ENCODE measurements at regions not wholly inside any gene's neighbourhood (a gene's known extent, or its start where the extent isn't known, plus 50 kb on each side); places are given as distances from the start of the nearest gene placed in this dataset.

DNA sequence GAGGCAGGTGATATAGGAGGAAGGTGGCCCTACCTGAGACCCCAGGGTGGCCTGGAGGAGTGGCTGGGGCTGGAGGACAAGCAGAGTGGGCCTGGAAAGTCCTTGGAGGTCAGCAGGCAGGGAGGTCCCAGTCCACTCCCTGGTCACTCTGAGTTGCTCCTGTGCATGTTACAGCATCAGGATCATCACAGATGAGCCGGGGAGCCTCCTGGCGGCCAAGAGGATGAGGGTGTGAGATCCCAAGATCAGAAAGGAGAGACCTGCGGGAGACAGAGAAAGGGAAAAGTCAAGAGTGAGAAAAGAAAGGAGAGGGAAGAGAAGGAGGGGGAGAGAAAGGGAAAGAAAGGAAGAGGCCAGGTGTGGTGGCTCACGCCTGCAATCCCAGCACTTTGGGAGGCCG, 71.7 kb downstream of the MRM1 start:
- ATAC-seq (ENCODE audit: insufficient read depth, low read depth): no peak
- no peak for TF ChIP-seq EZH2 (IDR thresholded peaks at IDR 0.05; ENCODE audit: borderline replicate concordance, low read depth, low read length, severe bottlenecking)
- TF ChIP-seq, protein P1, sequence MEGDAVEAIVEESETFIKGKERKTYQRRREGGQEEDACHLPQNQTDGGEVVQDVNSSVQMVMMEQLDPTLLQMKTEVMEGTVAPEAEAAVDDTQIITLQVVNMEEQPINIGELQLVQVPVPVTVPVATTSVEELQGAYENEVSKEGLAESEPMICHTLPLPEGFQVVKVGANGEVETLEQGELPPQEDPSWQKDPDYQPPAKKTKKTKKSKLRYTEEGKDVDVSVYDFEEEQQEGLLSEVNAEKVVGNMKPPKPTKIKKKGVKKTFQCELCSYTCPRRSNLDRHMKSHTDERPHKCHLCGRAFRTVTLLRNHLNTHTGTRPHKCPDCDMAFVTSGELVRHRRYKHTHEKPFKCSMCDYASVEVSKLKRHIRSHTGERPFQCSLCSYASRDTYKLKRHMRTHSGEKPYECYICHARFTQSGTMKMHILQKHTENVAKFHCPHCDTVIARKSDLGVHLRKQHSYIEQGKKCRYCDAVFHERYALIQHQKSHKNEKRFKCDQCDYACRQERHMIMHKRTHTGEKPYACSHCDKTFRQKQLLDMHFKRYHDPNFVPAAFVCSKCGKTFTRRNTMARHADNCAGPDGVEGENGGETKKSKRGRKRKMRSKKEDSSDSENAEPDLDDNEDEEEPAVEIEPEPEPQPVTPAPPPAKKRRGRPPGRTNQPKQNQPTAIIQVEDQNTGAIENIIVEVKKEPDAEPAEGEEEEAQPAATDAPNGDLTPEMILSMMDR (IDR thresholded peaks at IDR 0.05; ENCODE audit: borderline replicate concordance, extremely low read depth, low read length, poor library complexity, severe bottlenecking): no peak

DNA sequence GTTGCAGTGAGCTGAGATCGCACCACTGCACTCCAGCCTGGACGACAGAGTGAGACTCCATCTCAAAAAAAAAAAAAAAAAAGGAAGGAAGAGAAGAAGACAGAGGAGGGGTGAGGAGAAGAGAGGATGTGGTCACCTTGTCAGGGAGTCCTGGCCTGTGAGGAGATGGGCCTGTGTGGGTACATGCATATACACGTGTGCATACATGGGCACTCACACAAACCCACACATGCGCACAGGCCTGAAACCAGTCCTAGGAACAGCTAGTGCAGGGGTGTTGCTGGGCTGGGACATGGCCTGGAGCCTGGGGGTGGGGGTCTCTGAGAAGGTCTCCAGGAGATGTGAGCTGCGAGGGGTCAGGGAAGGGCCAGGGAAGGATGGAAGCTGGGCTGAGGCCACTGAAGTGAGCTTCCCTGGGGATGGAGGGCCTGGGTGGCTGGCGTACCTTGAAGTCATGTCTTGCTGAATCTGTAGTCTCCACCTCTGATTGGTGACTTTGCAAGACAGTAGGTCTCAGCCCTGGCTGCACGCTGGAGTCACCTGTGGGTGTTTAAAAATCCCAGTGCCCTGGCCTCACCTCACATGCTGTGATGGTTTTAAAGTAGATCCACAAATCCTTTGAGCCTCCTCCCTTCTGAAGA, 72.4 kb downstream of the MRM1 start:
- Histone ChIP-seq H3K4me1 (ENCODE audit: insufficient read depth, low read length) (peaks cover 22% of the 10 kb centered on the region), H3K4me3 (ENCODE audit: low read depth in 1 of 2, low read length in 2 of 2) (no peak overlapping the region), H3K9ac (ENCODE audit: low read depth, low read length) (no peak overlapping the region), H3K27me3 (ENCODE audit: insufficient read depth, low read length, poor library complexity) (no peaks in the 10 kb centered on the region), H4K20me1 (ENCODE audit: insufficient read depth, low read length) (no peaks in the 10 kb centered on the region), H3K79me2 (ENCODE audit: insufficient read depth, low read length) (no peaks in the 10 kb centered on the region), H3K4me2 (ENCODE audit: insufficient read depth, low read length) (no peak overlapping the region), H2AFZ (ENCODE audit: low read depth, low read length) (no peak overlapping the region), H3K9me3 (ENCODE audit: insufficient read depth, low read length, severe bottlenecking) (no peaks in the 10 kb centered on the region), H3K27ac (ENCODE audit: low read length) (peak overlapping the region; percentile 11), H3K36me3 (ENCODE audit: insufficient read depth, low read length) (no peaks in the 10 kb centered on the region)
- DNase-seq: peak; percentile 22
- TF ChIP-seq, protein P1 (IDR thresholded peaks at IDR 0.05; ENCODE audit: borderline replicate concordance, extremely low read depth, low read length, poor library complexity, severe bottlenecking): no peak
- no peak for TF ChIP-seq EZH2 (IDR thresholded peaks at IDR 0.05; ENCODE audit: borderline replicate concordance, low read depth, low read length, severe bottlenecking)
- ATAC-seq (ENCODE audit: insufficient read depth, low read depth): no peak

More for the DNA sequence above, 71.7 kb downstream of the MRM1 start:
- Histone ChIP-seq H3K27me3 (ENCODE audit: insufficient read depth, low read length, poor library complexity) (no peaks in the 10 kb centered on the region), H3K9me3 (ENCODE audit: insufficient read depth, low read length, severe bottlenecking) (no peaks in the 10 kb centered on the region), H3K36me3 (ENCODE audit: insufficient read depth, low read length) (no peaks in the 10 kb centered on the region), H4K20me1 (ENCODE audit: insufficient read depth, low read length) (no peaks in the 10 kb centered on the region), H2AFZ (ENCODE audit: low read depth, low read length) (no peak overlapping the region), H3K79me2 (ENCODE audit: insufficient read depth, low read length) (no peaks in the 10 kb centered on the region), H3K4me3 (ENCODE audit: low read depth in 1 of 2, low read length in 2 of 2) (no peak overlapping the region), H3K4me2 (ENCODE audit: insufficient read depth, low read length) (no peak overlapping the region), H3K9ac (ENCODE audit: low read depth, low read length) (no peak overlapping the region), H3K27ac (ENCODE audit: low read length) (no peak overlapping the region), H3K4me1 (ENCODE audit: insufficient read depth, low read length) (peaks cover 22% of the 10 kb centered on the region)
- no peak for DNase-seq

DNA sequence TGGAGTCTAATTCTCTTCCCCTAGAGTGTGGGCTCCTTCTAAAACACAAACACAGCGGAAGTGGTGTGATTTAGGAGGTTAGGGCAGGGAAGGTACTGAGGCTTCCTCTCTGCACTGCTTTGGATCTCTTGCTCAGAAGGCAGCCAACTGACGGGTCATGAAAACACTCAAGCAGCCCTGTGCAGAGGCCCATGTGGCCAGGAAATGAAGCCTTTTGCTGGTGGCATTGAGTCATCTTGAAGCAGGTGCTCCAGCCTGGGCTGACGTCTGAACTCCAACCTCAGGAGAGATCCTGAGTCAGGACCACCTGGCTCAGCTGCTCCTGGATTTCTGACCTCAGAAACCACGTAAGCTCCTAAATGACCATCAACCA, 72.9 kb downstream of the MRM1 start:
- Histone ChIP-seq H3K36me3 (ENCODE audit: insufficient read depth, low read length) (no peaks in the 10 kb centered on the region), H3K9me3 (ENCODE audit: insufficient read depth, low read length, severe bottlenecking) (no peaks in the 10 kb centered on the region), H3K4me1 (ENCODE audit: insufficient read depth, low read length) (peaks cover 22% of the 10 kb centered on the region), H3K4me2 (ENCODE audit: insufficient read depth, low read length) (no peak overlapping the region), H3K4me3 (ENCODE audit: low read depth in 1 of 2, low read length in 2 of 2) (no peak overlapping the region), H3K27me3 (ENCODE audit: insufficient read depth, low read length, poor library complexity) (no peaks in the 10 kb centered on the region), H2AFZ (ENCODE audit: low read depth, low read length) (no peak overlapping the region), H3K27ac (ENCODE audit: low read length) (peak overlapping the region; percentile 11), H3K79me2 (ENCODE audit: insufficient read depth, low read length) (no peaks in the 10 kb centered on the region), H3K9ac (ENCODE audit: low read depth, low read length) (no peak overlapping the region), H4K20me1 (ENCODE audit: insufficient read depth, low read length) (no peaks in the 10 kb centered on the region)
- ATAC-seq (ENCODE audit: insufficient read depth, low read depth) (peak; percentile 97), DNase-seq (peak; percentile 79)
- TF ChIP-seq, protein P1 (IDR thresholded peaks at IDR 0.05; ENCODE audit: borderline replicate concordance, extremely low read depth, low read length, poor library complexity, severe bottlenecking): no peak
- no peak for TF ChIP-seq EZH2 (IDR thresholded peaks at IDR 0.05; ENCODE audit: borderline replicate concordance, low read depth, low read length, severe bottlenecking)

Measured in DND-41 (cell line).